HG03432 (cell line): ENCODE measurements at regions not wholly inside any gene's neighbourhood (a gene's known extent, or its start where the extent isn't known, plus 50 kb on each side); places are given as distances from the start of the nearest gene placed in this dataset.
"Not testable (repeated sequence)": the region's sequence is repeated elsewhere in the genome, so short reads cannot be mapped to it uniquely, and the experiment has no call there.

Experiments
- ATAC-seq: cut with Tn5 transposase; IDR thresholded peaks from one replicate; pipeline ENCODE4 v1.9.1; 2021; ENCODE audit warnings: mild to moderate bottlenecking, moderate library complexity; ENCODE audit not compliant: unreplicated experiment

GRCh38 chr12:87596134-87596533 is 433.1 kb downstream of the C12orf50 start:
- no peak for ATAC-seq

GRCh38 chr12:87585882-87586557 is 443.2 kb downstream of the C12orf50 start:
- ATAC-seq = no peak

GRCh38 chr12:87579091-87579490 is 450.1 kb downstream of the C12orf50 start:
- ATAC-seq = not testable (repeated sequence)

GRCh38 chr12:87575906-87576305 is 453.3 kb downstream of the C12orf50 start:
- ATAC-seq = no peak

- not testable (repeated sequence) for ATAC-seq
Measured at GRCh38 chr12:87566918-87567317, 462.3 kb downstream of the C12orf50 start.

- ATAC-seq = no peak
Measured at GRCh38 chr12:87556985-87557384, 472.2 kb downstream of the C12orf50 start.

GRCh38 chr12:87531213-87531612 is 498.0 kb downstream of the C12orf50 start:
- ATAC-seq = not testable (repeated sequence)

- no peak for ATAC-seq
Measured at GRCh38 chr12:87529413-87529812, 499.8 kb downstream of the C12orf50 start.

GRCh38 chr12:87520968-87521367 is 508.2 kb downstream of the C12orf50 start:
- ATAC-seq = no peak

GRCh38 chr12:87518481-87518880 is 510.7 kb downstream of the C12orf50 start:
- ATAC-seq = no peak

GRCh38 chr12:87518036-87518435 is 511.2 kb downstream of the C12orf50 start:
- ATAC-seq = no peak

- ATAC-seq = no peak
Measured at GRCh38 chr12:87513536-87514280, 515.5 kb downstream of the C12orf50 start.

- no peak for ATAC-seq
Measured at GRCh38 chr12:87511371-87511770, 517.8 kb downstream of the C12orf50 start.

GRCh38 chr12:87509237-87509820 is 519.9 kb downstream of the C12orf50 start:
- peak; percentile 88 for ATAC-seq

GRCh38 chr12:87491598-87491997 is 537.6 kb downstream of the C12orf50 start:
- no peak for ATAC-seq

GRCh38 chr12:87491089-87491488 is 538.1 kb downstream of the C12orf50 start:
- no peak for ATAC-seq

GRCh38 chr12:87469295-87469694 is 559.9 kb downstream of the C12orf50 start:
- no peak for ATAC-seq

GRCh38 chr12:87467936-87468335 is 561.3 kb downstream of the C12orf50 start:
- ATAC-seq = no peak

- no peak for ATAC-seq
Measured at GRCh38 chr12:87464565-87464964, 564.6 kb downstream of the C12orf50 start.

GRCh38 chr12:87444039-87444438 is 585.2 kb downstream of the C12orf50 start:
- ATAC-seq = no peak

- ATAC-seq = no peak
Measured at GRCh38 chr12:87441511-87441910, 587.7 kb downstream of the C12orf50 start.
